ENCODE measurements at regions not wholly inside any gene's neighbourhood (a gene's known extent, or its start where the extent isn't known, plus 50 kb on each side); places are given as distances from the start of the nearest gene placed in this dataset.

- TF ChIP-seq CTCF (conservative IDR thresholded peaks at IDR 0.05 in 1 of 2, IDR thresholded peaks at IDR 0.05 in 1 of 2; ENCODE audit: extremely low read depth in 1 of 2, insufficient read depth in 1 of 2, low read depth in 1 of 2, low read length in 2 of 2), result no peak
- TF ChIP-seq EZH2 (IDR thresholded peaks at IDR 0.05; ENCODE audit: borderline replicate concordance, low read length), result no peak
These were observed 1003.7 kb downstream of the EPHA7 start for GRCh38 chr6:92415656-92416055.

Measured in mammary epithelial cell (primary cell).